NT2/D1 (cell line): ENCODE measurements at regions not wholly inside any gene's neighbourhood (a gene's known extent, or its start where the extent isn't known, plus 50 kb on each side); places are given as distances from the start of the nearest gene placed in this dataset.

Experiments used
- SUZ12 ChIP-seq: IDR thresholded peaks from 2 replicates; pipeline ENCODE4 v1.6.1; 2011; ENCODE audit not compliant: insufficient read length, insufficient read depth; ENCODE audit errors: extremely low read depth
- YY1 ChIP-seq: IDR thresholded peaks from 2 replicates; pipeline ENCODE4 v1.6.1; 2011; ENCODE audit not compliant: insufficient read length, insufficient read depth
- ZNF274 ChIP-seq: IDR thresholded peaks from 2 replicates; pipeline ENCODE4 v1.6.1; 2011; ENCODE audit warnings: mild to moderate bottlenecking, low read depth, low read length

DNA sequence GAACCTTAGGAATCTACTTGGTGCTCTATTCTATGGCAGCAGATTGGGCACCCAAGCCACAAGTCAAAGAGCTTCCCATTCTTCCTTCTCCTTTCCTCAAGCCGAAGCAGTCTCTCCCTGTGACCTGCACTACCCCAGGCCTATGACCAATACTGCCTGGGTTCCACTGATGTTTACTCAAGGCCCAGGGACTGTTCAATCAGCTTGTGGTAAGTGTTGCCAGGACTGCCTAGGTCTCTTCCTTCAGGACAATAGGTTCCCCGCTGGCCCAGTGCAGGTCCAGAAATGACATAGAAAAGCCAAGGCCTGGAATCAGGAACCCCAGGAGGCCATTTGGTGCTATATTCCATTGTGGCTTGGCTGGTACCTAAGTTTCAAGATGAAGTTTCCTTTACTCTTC is 397.9 kb downstream of the ZIC4 start:
- TF ChIP-seq ZNF274 (no peak), YY1 (no peak), SUZ12 (no peak)
